ENCODE measurements at regions not wholly inside any gene's neighbourhood (a gene's known extent, or its start where the extent isn't known, plus 50 kb on each side); places are given as distances from the start of the nearest gene placed in this dataset.
A peak's percentile ranks its signal among the peaks of the same experiment; 100 is the strongest.

GRCh38 chr5:1706021-1706420 is 93.6 kb downstream of the MRPL36 start:
- DNase-seq (ENCODE audit: low read depth) = no peak

GRCh38 chr5:1704676-1705075 is 95.0 kb downstream of the MRPL36 start:
- DNase-seq (ENCODE audit: low read depth) = no peak

- no peak for DNase-seq (ENCODE audit: low read depth)
Observed at GRCh38 chr5:1704266-1704665, 95.4 kb downstream of the MRPL36 start.

GRCh38 chr5:1703352-1704050 is 96.1 kb downstream of the MRPL36 start:
- DNase-seq (ENCODE audit: low read depth) = no peak

- DNase-seq (ENCODE audit: low read depth) = peak; percentile 73
Observed at GRCh38 chr5:1702318-1702717, 97.3 kb downstream of the MRPL36 start.

- no peak for DNase-seq (ENCODE audit: low read depth)
Observed at GRCh38 chr5:1701884-1702283, 97.8 kb downstream of the MRPL36 start.

- DNase-seq (ENCODE audit: low read depth) = no peak
Observed at GRCh38 chr5:1701216-1701864, 98.3 kb downstream of the MRPL36 start.

- DNase-seq (ENCODE audit: low read depth) = no peak
Observed at GRCh38 chr5:1699394-1699793, 100.2 kb downstream of the MRPL36 start.

GRCh38 chr5:1698589-1699316 is 100.9 kb downstream of the MRPL36 start:
- DNase-seq (ENCODE audit: low read depth) = no peak

GRCh38 chr5:1692381-1692780 is 107.3 kb downstream of the MRPL36 start:
- no peak for DNase-seq (ENCODE audit: low read depth)

GRCh38 chr5:1687301-1687970 is 112.2 kb downstream of the MRPL36 start:
- no peak for DNase-seq (ENCODE audit: low read depth)

GRCh38 chr5:1686016-1686802 is 113.4 kb downstream of the MRPL36 start:
- no peak for DNase-seq (ENCODE audit: low read depth)

GRCh38 chr5:1685066-1685465 is 114.6 kb downstream of the MRPL36 start:
- DNase-seq (ENCODE audit: low read depth) = no peak

GRCh38 chr5:1681955-1682354 is 117.7 kb downstream of the MRPL36 start:
- DNase-seq (ENCODE audit: low read depth) = no peak

- peak; percentile 64 for DNase-seq (ENCODE audit: low read depth)
Observed at GRCh38 chr5:1673042-1673677, 126.5 kb downstream of the MRPL36 start.

GRCh38 chr5:1672396-1672795 is 127.2 kb downstream of the MRPL36 start:
- no peak for DNase-seq (ENCODE audit: low read depth)

- DNase-seq (ENCODE audit: low read depth) = no peak
Observed at GRCh38 chr5:1671351-1671750, 128.3 kb downstream of the MRPL36 start.

- DNase-seq (ENCODE audit: low read depth) = peak; percentile 70
Observed at GRCh38 chr5:1670351-1670750, 129.3 kb downstream of the MRPL36 start.

- DNase-seq (ENCODE audit: low read depth) = no peak
Observed at GRCh38 chr5:1669276-1670155, 130.1 kb downstream of the MRPL36 start.

GRCh38 chr5:1668141-1668721 is 131.4 kb downstream of the MRPL36 start:
- peak; percentile 35 for DNase-seq (ENCODE audit: low read depth)
